ENCODE measurements at regions not wholly inside any gene's neighbourhood (a gene's known extent, or its start where the extent isn't known, plus 50 kb on each side); places are given as distances from the start of the nearest gene placed in this dataset.

- no peak for ATAC-seq
- 95 to 97% methylated on average over 3 of the region's 3 CpGs for WGBS, 2 donors
- intact Hi-C loops (cut with DNase I), result no loop called here
- H3K4me1 ChIP-seq, result peaks cover 0 to 29% (median 8%) of the 10 kb centered on the region in 9 donors
- no peaks in the 10 kb centered on the region for H3K36me3 ChIP-seq
- no peaks in the 10 kb centered on the region for H3K9me3 ChIP-seq
- no peaks in the 10 kb centered on the region for H3K27me3 ChIP-seq
- no peak overlapping the region for H3K4me3 ChIP-seq
- no peak for DNase-seq
- TF ChIP-seq, protein P1, sequence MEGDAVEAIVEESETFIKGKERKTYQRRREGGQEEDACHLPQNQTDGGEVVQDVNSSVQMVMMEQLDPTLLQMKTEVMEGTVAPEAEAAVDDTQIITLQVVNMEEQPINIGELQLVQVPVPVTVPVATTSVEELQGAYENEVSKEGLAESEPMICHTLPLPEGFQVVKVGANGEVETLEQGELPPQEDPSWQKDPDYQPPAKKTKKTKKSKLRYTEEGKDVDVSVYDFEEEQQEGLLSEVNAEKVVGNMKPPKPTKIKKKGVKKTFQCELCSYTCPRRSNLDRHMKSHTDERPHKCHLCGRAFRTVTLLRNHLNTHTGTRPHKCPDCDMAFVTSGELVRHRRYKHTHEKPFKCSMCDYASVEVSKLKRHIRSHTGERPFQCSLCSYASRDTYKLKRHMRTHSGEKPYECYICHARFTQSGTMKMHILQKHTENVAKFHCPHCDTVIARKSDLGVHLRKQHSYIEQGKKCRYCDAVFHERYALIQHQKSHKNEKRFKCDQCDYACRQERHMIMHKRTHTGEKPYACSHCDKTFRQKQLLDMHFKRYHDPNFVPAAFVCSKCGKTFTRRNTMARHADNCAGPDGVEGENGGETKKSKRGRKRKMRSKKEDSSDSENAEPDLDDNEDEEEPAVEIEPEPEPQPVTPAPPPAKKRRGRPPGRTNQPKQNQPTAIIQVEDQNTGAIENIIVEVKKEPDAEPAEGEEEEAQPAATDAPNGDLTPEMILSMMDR (IDR thresholded peaks at IDR 0.05), result no peak
- no peak overlapping the region for H3K27ac ChIP-seq
Observed at GRCh38 chr1:169046671-169047070, 59.8 kb upstream of the ATP1B1 start.

DNA sequence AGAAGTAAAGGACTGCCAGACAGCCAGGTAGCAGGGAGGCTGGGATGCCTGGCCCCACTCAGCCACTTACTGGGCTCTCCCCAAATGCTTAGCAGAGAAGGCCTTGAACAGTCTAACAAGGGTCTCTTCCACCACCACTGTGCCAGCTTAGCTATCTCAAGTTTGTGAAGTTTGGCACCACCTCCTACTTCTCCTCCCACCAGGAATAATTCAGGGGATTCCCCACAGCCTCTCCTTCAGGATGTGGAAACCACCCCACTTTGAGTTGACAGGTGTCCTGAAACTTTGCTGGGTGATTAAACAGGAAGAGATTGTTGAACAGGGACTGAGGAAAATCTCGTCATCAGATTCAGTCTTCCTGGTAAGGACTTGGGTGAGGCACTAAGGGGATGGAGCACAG lies 59.4 kb upstream of the ATP1B1 start:
- H3K27me3 ChIP-seq, result no peaks in the 10 kb centered on the region
- 61 to 70% methylated on average over 1 of the region's 1 CpG for WGBS, 2 donors
- DNase-seq (no peak), ATAC-seq (no peak)
- H3K9me3 ChIP-seq, result no peaks in the 10 kb centered on the region
- no peaks in the 10 kb centered on the region for H3K36me3 ChIP-seq
- H3K27ac ChIP-seq, result no peak overlapping the region
- TF ChIP-seq, protein P1 (IDR thresholded peaks at IDR 0.05), result no peak
- intact Hi-C loops (cut with DNase I), result no loop called here
- no peak overlapping the region for H3K4me3 ChIP-seq
- H3K4me1 ChIP-seq, result peaks cover 0 to 25% (median 4%) of the 10 kb centered on the region in 9 donors

DNA sequence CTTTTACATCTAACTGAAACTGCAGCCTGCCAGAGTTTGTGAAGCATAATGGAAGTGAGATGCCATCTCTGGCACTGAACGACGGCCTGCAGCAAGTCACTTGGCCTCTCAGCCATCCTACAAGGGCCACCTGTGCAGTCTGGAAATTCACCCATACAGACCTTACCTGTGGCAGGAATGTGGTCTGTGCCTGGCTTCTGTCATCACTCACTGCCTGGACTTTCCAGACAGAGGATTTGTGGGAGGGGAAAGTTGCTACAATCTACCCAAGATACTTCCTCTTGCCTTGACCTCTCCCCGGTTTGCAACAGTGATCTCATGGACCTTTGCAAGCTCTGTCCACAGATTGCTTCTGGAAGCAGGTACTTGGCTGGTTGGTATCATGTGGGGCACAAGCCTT lies 58.4 kb upstream of the ATP1B1 start:
- Histone ChIP-seq H3K27ac (no peak overlapping the region), H3K27me3 (no peaks in the 10 kb centered on the region), H3K4me3 (no peak overlapping the region), H3K9me3 (no peaks in the 10 kb centered on the region), H3K4me1 (peaks cover 0 to 18% (median 0%) of the 10 kb centered on the region in 9 donors), H3K36me3 (no peaks in the 10 kb centered on the region)
- intact Hi-C loops (cut with DNase I), result no loop called here
- ATAC-seq, result no peak
- TF ChIP-seq, protein P1 (IDR thresholded peaks at IDR 0.05), result no peak
- DNase-seq, result no peak
- whole genome bisulfite sequencing, 2 donors, result 81 to 87% methylated on average over 3 of the region's 3 CpGs

DNA sequence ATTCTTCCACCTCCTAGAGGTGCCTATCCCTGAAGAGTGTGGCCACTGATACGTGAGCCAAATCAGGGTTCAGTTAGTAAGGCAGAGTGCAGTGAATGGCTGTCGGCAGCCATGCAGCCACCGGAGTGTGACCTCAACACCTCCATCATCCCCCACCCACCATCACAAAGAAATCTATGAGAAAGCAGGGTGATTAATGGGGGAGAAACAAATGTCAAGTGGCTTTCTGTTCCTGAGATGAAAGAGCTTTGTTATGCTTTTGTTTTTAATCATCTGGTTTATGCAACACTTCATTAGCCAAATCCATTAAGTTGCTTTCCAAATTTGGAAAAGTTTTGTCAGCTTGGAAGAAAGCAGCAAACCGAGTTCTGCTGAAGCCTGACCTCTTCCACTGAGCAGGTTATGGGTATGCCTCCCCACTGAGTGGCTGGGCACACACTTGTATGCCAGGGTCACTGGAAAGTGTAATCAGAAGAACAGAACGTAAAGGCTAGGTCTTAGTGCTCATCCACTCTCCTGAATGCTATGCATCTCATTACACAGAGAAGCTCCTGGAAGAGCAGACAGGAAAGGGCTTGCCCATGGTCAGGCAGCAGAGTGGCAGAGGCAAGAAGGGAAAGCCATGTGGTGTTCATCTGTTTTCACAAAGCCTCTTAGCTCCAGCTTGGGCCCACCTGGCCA lies 57.1 kb upstream of the ATP1B1 start:
- Histone ChIP-seq H3K36me3 (no peaks in the 10 kb centered on the region), H3K4me1 (peaks cover 0 to 5% (median 0%) of the 10 kb centered on the region in 9 donors), H3K27ac (no peak overlapping the region), H3K27me3 (no peaks in the 10 kb centered on the region), H3K4me3 (no peak overlapping the region), H3K9me3 (no peaks in the 10 kb centered on the region)
- DNase-seq (no peak), ATAC-seq (no peak)
- intact Hi-C loops (cut with DNase I), result no loop called here
- 85 to 87% methylated on average over 5 of the region's 5 CpGs for WGBS, 2 donors
- TF ChIP-seq, protein P1 (IDR thresholded peaks at IDR 0.05), result no peak

All from heart right ventricle (tissue), 16 donors.